ENCODE measurements at regions not wholly inside any gene's neighbourhood (a gene's known extent, or its start where the extent isn't known, plus 50 kb on each side); places are given as distances from the start of the nearest gene placed in this dataset.

DNA sequence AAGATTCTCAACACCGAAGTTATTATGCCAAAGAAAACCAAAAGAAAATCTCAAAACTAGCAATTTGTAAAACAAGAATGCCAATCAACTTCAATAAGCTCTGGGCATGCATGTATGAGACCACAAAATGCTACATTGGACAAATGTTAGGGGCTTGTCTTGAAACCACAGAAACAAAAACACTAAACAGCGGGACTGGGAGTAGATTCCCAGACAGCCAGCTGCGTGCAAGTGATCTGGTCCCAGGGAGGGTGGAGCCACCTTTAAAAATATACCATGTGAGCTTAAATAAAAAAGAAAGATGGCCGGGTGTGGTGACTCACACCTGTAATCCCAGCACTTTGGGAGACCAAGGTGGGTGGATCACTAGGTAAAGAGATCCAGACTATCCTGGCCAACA is 163.6 kb upstream of the PRICKLE2 start:
- TF ChIP-seq, protein P1, sequence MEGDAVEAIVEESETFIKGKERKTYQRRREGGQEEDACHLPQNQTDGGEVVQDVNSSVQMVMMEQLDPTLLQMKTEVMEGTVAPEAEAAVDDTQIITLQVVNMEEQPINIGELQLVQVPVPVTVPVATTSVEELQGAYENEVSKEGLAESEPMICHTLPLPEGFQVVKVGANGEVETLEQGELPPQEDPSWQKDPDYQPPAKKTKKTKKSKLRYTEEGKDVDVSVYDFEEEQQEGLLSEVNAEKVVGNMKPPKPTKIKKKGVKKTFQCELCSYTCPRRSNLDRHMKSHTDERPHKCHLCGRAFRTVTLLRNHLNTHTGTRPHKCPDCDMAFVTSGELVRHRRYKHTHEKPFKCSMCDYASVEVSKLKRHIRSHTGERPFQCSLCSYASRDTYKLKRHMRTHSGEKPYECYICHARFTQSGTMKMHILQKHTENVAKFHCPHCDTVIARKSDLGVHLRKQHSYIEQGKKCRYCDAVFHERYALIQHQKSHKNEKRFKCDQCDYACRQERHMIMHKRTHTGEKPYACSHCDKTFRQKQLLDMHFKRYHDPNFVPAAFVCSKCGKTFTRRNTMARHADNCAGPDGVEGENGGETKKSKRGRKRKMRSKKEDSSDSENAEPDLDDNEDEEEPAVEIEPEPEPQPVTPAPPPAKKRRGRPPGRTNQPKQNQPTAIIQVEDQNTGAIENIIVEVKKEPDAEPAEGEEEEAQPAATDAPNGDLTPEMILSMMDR (conservative IDR thresholded peaks at IDR 0.05; ENCODE audit: control insufficient read depth, insufficient read depth, low read depth, low read length), result no peak
- no peak for DNase-seq (ENCODE audit: low read depth)
- no peak overlapping the region for H3K4me3 ChIP-seq (ENCODE audit: control insufficient read depth, low read depth, low read length)

DNA sequence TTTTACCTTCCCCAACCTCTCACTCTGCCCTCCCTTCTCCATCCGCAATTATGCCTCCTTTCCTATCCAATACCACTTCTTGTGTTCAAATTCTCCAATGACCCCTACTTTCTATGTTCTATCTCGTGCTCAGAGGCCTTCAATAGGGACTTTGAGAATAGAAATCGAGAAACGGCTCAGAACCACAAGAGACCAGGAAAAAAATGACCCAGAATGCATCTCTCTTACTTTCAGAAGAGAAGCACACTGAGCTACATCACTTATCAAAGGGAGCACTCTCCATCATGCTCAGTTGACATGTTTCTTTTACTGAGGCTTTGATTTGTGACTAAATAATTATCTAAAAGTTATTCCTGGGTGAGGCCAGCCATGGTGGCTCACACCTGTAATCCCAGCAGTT is 162.4 kb upstream of the PRICKLE2 start:
- no peak overlapping the region for H3K4me3 ChIP-seq (ENCODE audit: control insufficient read depth, low read depth, low read length)
- no peak for DNase-seq (ENCODE audit: low read depth)
- TF ChIP-seq, protein P1 (conservative IDR thresholded peaks at IDR 0.05; ENCODE audit: control insufficient read depth, insufficient read depth, low read depth, low read length), result no peak

GRCh38 chr3:64385277-64385676 is 160.0 kb upstream of the PRICKLE2 start:
- TF ChIP-seq, protein P1 (conservative IDR thresholded peaks at IDR 0.05; ENCODE audit: control insufficient read depth, insufficient read depth, low read depth, low read length), result no peak
- H3K4me3 ChIP-seq (ENCODE audit: control insufficient read depth, low read depth, low read length), result no peak overlapping the region
- DNase-seq (ENCODE audit: low read depth), result no peak

- DNase-seq (ENCODE audit: low read depth), result no peak
- TF ChIP-seq, protein P1 (conservative IDR thresholded peaks at IDR 0.05; ENCODE audit: control insufficient read depth, insufficient read depth, low read depth, low read length), result no peak
- no peak overlapping the region for H3K4me3 ChIP-seq (ENCODE audit: control insufficient read depth, low read depth, low read length)
Observed at GRCh38 chr3:64384561-64384960, 159.3 kb upstream of the PRICKLE2 start.

DNA sequence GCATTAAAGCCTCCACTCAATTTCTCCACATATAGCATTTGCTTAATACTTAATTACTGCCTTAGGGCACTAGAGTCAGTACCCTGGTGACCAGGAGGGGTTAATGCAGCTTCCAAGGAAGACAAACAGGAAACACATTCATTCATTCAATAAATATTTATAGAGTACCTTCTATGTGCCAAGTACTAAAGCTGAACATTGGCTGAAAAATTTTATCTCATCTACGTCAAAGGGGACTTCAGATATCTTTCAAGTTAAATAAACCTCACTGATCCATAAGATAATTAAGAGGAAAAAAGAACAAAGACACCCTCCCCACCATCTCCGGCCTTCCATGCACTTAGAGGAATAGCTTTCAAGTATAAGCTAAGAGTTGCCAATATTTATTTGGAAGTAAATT is 156.9 kb upstream of the PRICKLE2 start:
- no peak for DNase-seq (ENCODE audit: low read depth)
- no peak overlapping the region for H3K4me3 ChIP-seq (ENCODE audit: control insufficient read depth, low read depth, low read length)
- TF ChIP-seq, protein P1 (conservative IDR thresholded peaks at IDR 0.05; ENCODE audit: control insufficient read depth, insufficient read depth, low read depth, low read length), result no peak

GRCh38 chr3:64381367-64381766 is 156.1 kb upstream of the PRICKLE2 start:
- no peak overlapping the region for H3K4me3 ChIP-seq (ENCODE audit: control insufficient read depth, low read depth, low read length)
- TF ChIP-seq, protein P1 (conservative IDR thresholded peaks at IDR 0.05; ENCODE audit: control insufficient read depth, insufficient read depth, low read depth, low read length), result no peak
- DNase-seq (ENCODE audit: low read depth), result no peak

- TF ChIP-seq, protein P1 (conservative IDR thresholded peaks at IDR 0.05; ENCODE audit: control insufficient read depth, insufficient read depth, low read depth, low read length), result no peak
- H3K4me3 ChIP-seq (ENCODE audit: control insufficient read depth, low read depth, low read length), result no peak overlapping the region
- DNase-seq (ENCODE audit: low read depth), result no peak
Observed at GRCh38 chr3:64380546-64380945, 155.3 kb upstream of the PRICKLE2 start.

Measured in fibroblast of mammary gland (primary cell).